ENCODE measurements at regions not wholly inside any gene's neighbourhood (a gene's known extent, or its start where the extent isn't known, plus 50 kb on each side); places are given as distances from the start of the nearest gene placed in this dataset.

DNA sequence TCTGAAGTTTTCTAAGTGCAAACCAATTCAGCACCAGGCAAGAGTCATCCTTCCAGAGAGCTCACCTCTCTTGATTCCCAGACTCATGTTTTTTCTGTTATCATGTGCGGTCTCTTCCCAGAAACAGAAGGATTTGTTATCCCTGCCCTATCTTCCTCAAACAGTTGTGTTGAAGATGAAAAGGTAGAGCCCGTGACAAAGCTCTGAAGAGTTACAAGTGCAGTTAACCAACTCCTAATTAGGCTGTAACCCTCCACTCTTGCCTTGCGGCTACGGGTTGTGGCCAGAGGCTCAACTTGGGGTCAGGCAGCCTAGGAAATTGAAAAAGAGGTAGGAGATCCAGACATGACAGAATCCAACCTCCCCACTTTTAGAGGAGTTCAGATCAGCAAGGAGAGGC lies 76.2 kb upstream of the CADM1 start:
- Histone ChIP-seq H3K27me3 (ENCODE audit: control insufficient read depth, insufficient read depth, low read length) (no peaks in the 10 kb centered on the region), H3K9me3 (ENCODE audit: control insufficient read depth, insufficient read depth, low read depth, low read length) (no peaks in the 10 kb centered on the region), H3K27ac (ENCODE audit: low read length) (no peak overlapping the region), H3K4me1 (ENCODE audit: control insufficient read depth, insufficient read depth, low read length) (no peaks in the 10 kb centered on the region), H3K36me3 (ENCODE audit: control insufficient read depth, insufficient read depth, low read length) (no peaks in the 10 kb centered on the region), H3K4me3 (ENCODE audit: low read depth in 2 of 2, low read length in 2 of 2) (no peak overlapping the region)
- no peak for ATAC-seq
- POLR2A ChIA-PET: no interaction called here
- in situ Hi-C loops (cut with HindIII; ENCODE audit: low pct_unique_long_range_greater_than_20kb, low sequenced_read_pairs): no loop called here
- no peak for DNase-seq (ENCODE audit: low read depth, low spot score)
- TF ChIP-seq TCF7L2 (IDR thresholded peaks at IDR 0.05; ENCODE audit: low read depth, low read length): no peak
- TF ChIP-seq CTCF (IDR thresholded peaks at IDR 0.05): no peak
- no peak for TF ChIP-seq POLR2AphosphoS5 (IDR thresholded peaks at IDR 0.05; ENCODE audit: low read depth, low read length)
- TF ChIP-seq, protein P1, sequence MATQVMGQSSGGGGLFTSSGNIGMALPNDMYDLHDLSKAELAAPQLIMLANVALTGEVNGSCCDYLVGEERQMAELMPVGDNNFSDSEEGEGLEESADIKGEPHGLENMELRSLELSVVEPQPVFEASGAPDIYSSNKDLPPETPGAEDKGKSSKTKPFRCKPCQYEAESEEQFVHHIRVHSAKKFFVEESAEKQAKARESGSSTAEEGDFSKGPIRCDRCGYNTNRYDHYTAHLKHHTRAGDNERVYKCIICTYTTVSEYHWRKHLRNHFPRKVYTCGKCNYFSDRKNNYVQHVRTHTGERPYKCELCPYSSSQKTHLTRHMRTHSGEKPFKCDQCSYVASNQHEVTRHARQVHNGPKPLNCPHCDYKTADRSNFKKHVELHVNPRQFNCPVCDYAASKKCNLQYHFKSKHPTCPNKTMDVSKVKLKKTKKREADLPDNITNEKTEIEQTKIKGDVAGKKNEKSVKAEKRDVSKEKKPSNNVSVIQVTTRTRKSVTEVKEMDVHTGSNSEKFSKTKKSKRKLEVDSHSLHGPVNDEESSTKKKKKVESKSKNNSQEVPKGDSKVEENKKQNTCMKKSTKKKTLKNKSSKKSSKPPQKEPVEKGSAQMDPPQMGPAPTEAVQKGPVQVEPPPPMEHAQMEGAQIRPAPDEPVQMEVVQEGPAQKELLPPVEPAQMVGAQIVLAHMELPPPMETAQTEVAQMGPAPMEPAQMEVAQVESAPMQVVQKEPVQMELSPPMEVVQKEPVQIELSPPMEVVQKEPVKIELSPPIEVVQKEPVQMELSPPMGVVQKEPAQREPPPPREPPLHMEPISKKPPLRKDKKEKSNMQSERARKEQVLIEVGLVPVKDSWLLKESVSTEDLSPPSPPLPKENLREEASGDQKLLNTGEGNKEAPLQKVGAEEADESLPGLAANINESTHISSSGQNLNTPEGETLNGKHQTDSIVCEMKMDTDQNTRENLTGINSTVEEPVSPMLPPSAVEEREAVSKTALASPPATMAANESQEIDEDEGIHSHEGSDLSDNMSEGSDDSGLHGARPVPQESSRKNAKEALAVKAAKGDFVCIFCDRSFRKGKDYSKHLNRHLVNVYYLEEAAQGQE (IDR thresholded peaks at IDR 0.05; ENCODE audit: insufficient read depth in 1 of 2, low read depth in 2 of 2, low read length in 1 of 2): no peak
- TF ChIP-seq SIN3A (IDR thresholded peaks at IDR 0.05; ENCODE audit: borderline replicate concordance, insufficient read depth, low read depth, low read length): no peak
- CTCF ChIA-PET: no interaction called here
- intact Hi-C loops (cut with micrococcal nuclease; ENCODE audit: unreplicated experiment): no loop called here
- BruUV-seq (replicated peaks): no TSS peak

DNA sequence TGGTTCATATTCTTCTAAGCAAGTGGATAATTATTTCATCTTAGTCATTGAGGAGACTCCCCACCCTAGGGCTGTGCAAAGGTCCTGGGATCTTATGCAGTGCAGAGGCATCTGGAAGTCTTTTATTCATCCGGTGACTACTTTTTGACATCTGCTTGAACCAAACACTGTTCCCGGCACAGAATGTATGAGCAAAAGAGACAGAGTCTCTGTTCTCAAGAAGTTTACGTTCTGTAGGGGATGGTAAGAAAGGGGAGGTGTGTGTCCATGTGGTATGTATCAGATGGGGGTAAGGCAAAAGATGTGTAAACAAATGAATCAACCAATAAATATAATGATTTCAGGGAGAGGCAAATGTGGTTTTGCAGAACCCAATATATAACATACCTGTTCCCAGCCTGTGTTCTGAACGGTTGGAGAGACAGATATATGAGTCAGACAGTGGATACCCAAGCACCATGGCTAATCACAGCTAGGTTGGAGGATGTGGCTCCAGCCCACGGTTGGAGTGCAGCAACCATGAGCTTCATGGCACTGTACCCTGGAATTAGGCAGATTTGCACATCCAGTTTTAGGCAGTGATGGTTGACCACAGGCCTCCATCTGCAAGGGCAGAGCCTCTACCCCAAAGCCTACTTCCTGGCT lies 75.1 kb upstream of the CADM1 start:
- ATAC-seq (no peak), DNase-seq (ENCODE audit: low read depth, low spot score) (no peak)
- BruUV-seq (replicated peaks): no TSS peak
- H3K36me3 ChIP-seq (ENCODE audit: control insufficient read depth, insufficient read depth, low read length): no peaks in the 10 kb centered on the region
- H3K27ac ChIP-seq (ENCODE audit: low read length): no peak overlapping the region
- no peak overlapping the region for H3K4me3 ChIP-seq (ENCODE audit: low read depth in 2 of 2, low read length in 2 of 2)
- H3K9me3 ChIP-seq (ENCODE audit: control insufficient read depth, insufficient read depth, low read depth, low read length): no peaks in the 10 kb centered on the region
- no peaks in the 10 kb centered on the region for H3K27me3 ChIP-seq (ENCODE audit: control insufficient read depth, insufficient read depth, low read length)
- TF ChIP-seq, protein P1 (IDR thresholded peaks at IDR 0.05; ENCODE audit: insufficient read depth in 1 of 2, low read depth in 2 of 2, low read length in 1 of 2): no peak
- in situ Hi-C loops (cut with HindIII; ENCODE audit: low pct_unique_long_range_greater_than_20kb, low sequenced_read_pairs): no loop called here
- intact Hi-C loops (cut with micrococcal nuclease; ENCODE audit: unreplicated experiment): no loop called here
- POLR2A ChIA-PET: no interaction called here
- CTCF ChIA-PET: no interaction called here
- no peaks in the 10 kb centered on the region for H3K4me1 ChIP-seq (ENCODE audit: control insufficient read depth, insufficient read depth, low read length)
